ENCODE measurements at regions not wholly inside any gene's neighbourhood (a gene's known extent, or its start where the extent isn't known, plus 50 kb on each side); places are given as distances from the start of the nearest gene placed in this dataset.

GRCh38 chr2:185137700-185138099 lies 539.4 kb downstream of the ZNF804A start:
- TF ChIP-seq CTCF (IDR thresholded peaks at IDR 0.05) = no peak
- TF ChIP-seq POLR2A (IDR thresholded peaks at IDR 0.05) = no peak
